Pancreas (tissue), 10 donors: ENCODE measurements at regions not wholly inside any gene's neighbourhood (a gene's known extent, or its start where the extent isn't known, plus 50 kb on each side); places are given as distances from the start of the nearest gene placed in this dataset.

Experiments used
- ATAC-seq, 4 donors: fragments of 200-7000 bp; cut with Tn5 transposase; one replicate each; pipeline versions ENCODE4 v1.8.0 to v1.9.1; 2020; ENCODE audit warnings: mild to moderate bottlenecking in 4 of 4, moderate library complexity in 4 of 4
- DNase-seq, 6 donors: peaks; one replicate each; pipeline ENCODE4 v3.0.0-alpha.2; 2020
- FAIRE-seq: peaks from 2 replicates; lab custom pipeline; 2012; peaks lifted over from hg19 to GRCh38; lab: Jason Lieb, UNC
- H3K27ac ChIP-seq, 4 donors: fragments of 200-600 bp; sonication (generic); 1 replicate in 3 of 4; 2 replicates in 1 of 4; pipeline versions ENCODE4 v1.5.0 to v1.8.0; 2020
- H3K27me3 ChIP-seq, 4 donors: fragments of 200-600 bp; one replicate each; pipeline ENCODE4 v1.8.0; 2021
- H3K36me3 ChIP-seq, 3 donors: fragments of 200-600 bp; sonication (generic) in 1 of 3; one replicate each; pipeline versions ENCODE4 v1.5.0 to v1.8.0; 2020 to 2021
- H3K4me1 ChIP-seq, 3 donors: fragments of 200-600 bp; one replicate each; pipeline ENCODE4 v1.8.0; 2021
- H3K4me3 ChIP-seq, 4 donors: fragments of 200-600 bp; sonication (generic) in 2 of 4; one replicate each; pipeline versions ENCODE4 v1.5.0 to v1.8.0; 2020 to 2021
- H3K9me3 ChIP-seq, 4 donors: fragments of 200-600 bp; one replicate each; pipeline ENCODE4 v1.8.0; 2021
- WGBS, 2 donors: extraction: QIAGEN DNeasy Blood & Tissue Kit; methylation state at CpG; one replicate each; pipeline ENCODE4 v1.1.7; 2013; 5-methylcytosine and 5-hydroxymethylcytosine counted together
- intact Hi-C, 3 donors: fragments of 100-400 bp; cut with DNase I; formaldehyde crosslinking; loops; one replicate each; pipeline versions ENCODE4 v1.11.1 to v1.14.2; 2022
- TF ChIP-seq, protein P1 (sequence below), 4 donors: fragments of 200-600 bp; sonication (generic) in 3 of 4; IDR thresholded peaks; one replicate each; pipeline versions ENCODE4 v1.5.0 to v1.8.0; 2021; ENCODE audit warnings: antibody characterized with exemption in 4 of 4
- donor health status: healthy with polysubstance abuse.
- donor health status: DM: no; HTN: no; CAD: no; lungs with moderate emphysema.
- donor health status: DM: no; HTN: no; CAD: no.
- donor health status: control.
- donor health status: control.
- donor health status: Bipolar disorder and iron deficiency.
- donor health status: DM: yes; HTN: yes; CAD: no.
- donor health status: DM: no; HTN: no; CAD: no.
- donor health status: DM: no; HTN: no; CAD: no.
- donor health status: DM: yes; HTN: yes; CAD: no.

DNA sequence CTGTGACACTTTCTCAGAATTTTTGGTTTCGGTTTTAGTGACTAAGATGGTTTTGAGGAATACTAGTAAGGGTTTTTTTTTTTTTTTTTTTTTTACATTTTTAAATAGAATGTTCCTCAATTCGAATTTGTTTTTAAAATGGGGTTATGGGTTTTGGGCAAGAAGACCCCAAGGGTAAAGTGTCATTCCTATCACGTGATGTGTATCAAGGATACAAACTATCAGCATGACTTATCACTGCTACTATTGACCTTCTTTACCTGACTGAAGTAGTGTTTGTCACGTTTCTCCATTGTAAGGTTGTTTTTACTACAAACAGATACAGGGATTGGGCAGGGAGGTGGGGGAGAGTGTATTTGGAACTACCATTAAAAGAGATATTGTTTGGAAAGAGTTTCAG lies 781.1 kb upstream of the ADGRL4 start:
- WGBS, 2 donors = 61 to 68% methylated on average over 4 of the region's 4 CpGs
- FAIRE-seq = no peak

DNA sequence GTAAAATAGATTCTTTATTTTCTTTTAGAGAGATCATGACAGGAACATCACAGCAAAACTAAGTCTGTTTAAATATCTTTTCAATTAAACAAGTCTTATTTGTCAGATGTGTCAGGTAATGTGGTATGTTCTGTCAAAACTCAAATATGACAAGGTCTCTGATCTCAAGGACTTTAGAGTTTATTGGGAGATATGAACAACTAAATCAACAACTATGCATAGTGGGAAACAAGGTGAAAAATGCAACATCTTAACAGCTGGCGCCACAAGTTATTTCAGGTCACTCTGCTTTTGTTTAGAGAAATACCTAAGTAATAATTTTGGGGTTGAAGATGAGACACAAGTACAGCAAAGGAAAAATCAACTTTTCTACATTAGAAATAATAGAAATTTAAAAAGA lies 779.4 kb upstream of the ADGRL4 start:
- FAIRE-seq (no peak), DNase-seq (no peak), ATAC-seq (peak in 3 of 4 donors; percentile 57 to 79 (median 72))
- Histone ChIP-seq H3K9me3 (no peaks in the 10 kb centered on the region), H3K4me3 (no peak overlapping the region), H3K27ac (no peak overlapping the region), H3K27me3 (no peaks in the 10 kb centered on the region), H3K4me1 (peaks cover 0 to 13% (median 8%) of the 10 kb centered on the region in 3 donors), H3K36me3 (no peaks in the 10 kb centered on the region)
- TF ChIP-seq, protein P1, sequence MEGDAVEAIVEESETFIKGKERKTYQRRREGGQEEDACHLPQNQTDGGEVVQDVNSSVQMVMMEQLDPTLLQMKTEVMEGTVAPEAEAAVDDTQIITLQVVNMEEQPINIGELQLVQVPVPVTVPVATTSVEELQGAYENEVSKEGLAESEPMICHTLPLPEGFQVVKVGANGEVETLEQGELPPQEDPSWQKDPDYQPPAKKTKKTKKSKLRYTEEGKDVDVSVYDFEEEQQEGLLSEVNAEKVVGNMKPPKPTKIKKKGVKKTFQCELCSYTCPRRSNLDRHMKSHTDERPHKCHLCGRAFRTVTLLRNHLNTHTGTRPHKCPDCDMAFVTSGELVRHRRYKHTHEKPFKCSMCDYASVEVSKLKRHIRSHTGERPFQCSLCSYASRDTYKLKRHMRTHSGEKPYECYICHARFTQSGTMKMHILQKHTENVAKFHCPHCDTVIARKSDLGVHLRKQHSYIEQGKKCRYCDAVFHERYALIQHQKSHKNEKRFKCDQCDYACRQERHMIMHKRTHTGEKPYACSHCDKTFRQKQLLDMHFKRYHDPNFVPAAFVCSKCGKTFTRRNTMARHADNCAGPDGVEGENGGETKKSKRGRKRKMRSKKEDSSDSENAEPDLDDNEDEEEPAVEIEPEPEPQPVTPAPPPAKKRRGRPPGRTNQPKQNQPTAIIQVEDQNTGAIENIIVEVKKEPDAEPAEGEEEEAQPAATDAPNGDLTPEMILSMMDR (IDR thresholded peaks at IDR 0.05) = no peak
- intact Hi-C loops = no loop called here
- 31 to 44% methylated on average over 1 of the region's 1 CpG for WGBS, 2 donors

More for the DNA sequence above, 781.1 kb upstream of the ADGRL4 start:
- no peaks in the 10 kb centered on the region for H3K9me3 ChIP-seq
- no peak overlapping the region for H3K27ac ChIP-seq
- H3K36me3 ChIP-seq = no peaks in the 10 kb centered on the region
- intact Hi-C loops = no loop called here
- H3K4me1 ChIP-seq = peaks cover 5 to 13% (median 13%) of the 10 kb centered on the region in 3 donors
- no peak for DNase-seq
- no peak overlapping the region for H3K4me3 ChIP-seq
- no peak for ATAC-seq
- TF ChIP-seq, protein P1 (IDR thresholded peaks at IDR 0.05) = no peak
- H3K27me3 ChIP-seq = no peaks in the 10 kb centered on the region

DNA sequence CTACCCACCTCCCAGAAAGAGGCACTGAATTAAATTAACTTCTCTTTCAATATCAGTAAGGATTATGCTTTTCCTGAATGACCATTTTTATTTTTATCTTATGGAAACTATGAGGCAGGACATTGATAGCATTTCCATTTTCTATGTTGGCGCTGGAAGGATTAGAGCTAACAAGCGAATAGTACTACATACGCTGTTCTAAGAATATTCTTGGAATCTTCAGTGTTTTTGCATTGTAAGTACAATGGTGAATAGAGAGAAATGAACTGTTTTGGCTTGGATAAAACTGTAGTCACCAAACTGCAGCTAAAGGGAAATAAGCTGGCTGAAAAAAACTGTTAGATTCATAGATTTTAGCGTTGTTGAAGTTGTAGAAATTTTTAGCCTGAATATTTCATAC lies 779.0 kb upstream of the ADGRL4 start:
- 41 to 44% methylated on average over 4 of the region's 4 CpGs for WGBS, 2 donors
- H3K4me1 ChIP-seq = peaks cover 0 to 13% (median 8%) of the 10 kb centered on the region in 3 donors
- intact Hi-C loops = no loop called here
- no peak overlapping the region for H3K27ac ChIP-seq
- TF ChIP-seq, protein P1 (IDR thresholded peaks at IDR 0.05) = no peak
- no peaks in the 10 kb centered on the region for H3K27me3 ChIP-seq
- no peak overlapping the region for H3K4me3 ChIP-seq
- H3K9me3 ChIP-seq = no peaks in the 10 kb centered on the region
- ATAC-seq = peak in 3 of 4 donors; percentile 18 to 67 (median 35)
- H3K36me3 ChIP-seq = no peaks in the 10 kb centered on the region
- FAIRE-seq = no peak
- DNase-seq = no peak

DNA sequence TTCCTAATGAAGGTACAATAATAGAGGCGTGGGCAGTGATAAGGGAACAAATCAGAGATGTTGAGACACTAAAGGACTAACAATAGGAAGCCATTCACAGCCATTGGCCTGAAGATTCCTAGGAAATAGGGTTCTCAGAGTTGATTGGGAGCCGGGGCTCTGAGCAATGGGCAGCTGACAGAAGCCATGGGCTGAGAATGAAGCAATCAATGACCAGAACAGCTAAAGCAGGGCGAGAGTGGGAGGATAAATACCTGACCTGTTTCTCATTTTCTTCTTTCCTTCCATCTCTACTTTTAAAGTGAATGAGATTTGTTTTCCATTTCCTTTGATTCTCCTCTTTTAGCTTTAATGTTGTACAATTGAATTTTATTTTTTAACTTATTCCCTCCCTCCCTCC lies 774.7 kb upstream of the ADGRL4 start:
- Histone ChIP-seq H3K36me3 (no peaks in the 10 kb centered on the region), H3K27me3 (no peaks in the 10 kb centered on the region), H3K9me3 (no peaks in the 10 kb centered on the region), H3K27ac (no peak overlapping the region), H3K4me1 (peaks cover 0 to 8% (median 8%) of the 10 kb centered on the region in 3 donors), H3K4me3 (no peak overlapping the region)
- FAIRE-seq (no peak), ATAC-seq (no peak), DNase-seq (no peak)
- WGBS, 2 donors = 88 to 89% methylated on average over 3 of the region's 3 CpGs
- intact Hi-C loops = no loop called here
- TF ChIP-seq, protein P1 (IDR thresholded peaks at IDR 0.05) = no peak

DNA sequence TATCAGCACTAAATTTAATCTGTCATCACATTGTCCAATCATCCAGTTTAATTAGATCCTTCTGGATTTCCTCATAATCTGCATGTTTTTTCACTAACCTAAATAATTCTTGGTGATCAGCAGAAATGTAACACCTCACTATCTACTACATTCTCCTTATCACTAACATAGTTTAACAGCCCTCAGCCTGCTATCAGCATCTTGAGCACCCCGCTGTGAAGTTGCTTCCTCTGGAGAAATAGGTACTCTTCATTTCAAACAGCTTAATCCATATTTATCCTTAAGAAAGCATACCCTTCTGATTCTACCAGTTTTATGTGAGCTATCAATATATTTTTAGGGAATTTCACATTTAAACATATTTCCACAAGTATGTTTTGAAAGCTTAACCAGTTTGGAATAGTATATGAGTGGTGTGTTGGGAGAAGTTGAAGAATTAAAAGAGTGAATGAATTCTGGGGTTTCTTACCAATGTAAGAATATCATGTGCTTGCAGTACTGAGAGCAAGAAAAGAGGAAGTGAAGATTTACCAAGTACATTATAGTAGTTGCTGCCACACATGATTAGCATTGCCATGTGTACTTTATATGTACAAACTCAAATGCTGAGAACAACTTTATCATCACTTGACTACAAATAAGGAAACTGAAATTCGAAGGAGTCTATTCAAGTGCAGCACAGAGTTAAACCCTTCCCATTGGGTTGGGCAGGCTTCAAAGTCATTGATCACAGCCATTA lies 771.1 kb upstream of the ADGRL4 start:
- TF ChIP-seq, protein P1 (IDR thresholded peaks at IDR 0.05) = no peak
- ATAC-seq (no peak), FAIRE-seq (no peak), DNase-seq (no peak)
- 59 to 70% methylated on average over 2 of the region's 2 CpGs for WGBS, 2 donors
- Histone ChIP-seq H3K36me3 (no peaks in the 10 kb centered on the region), H3K27me3 (no peaks in the 10 kb centered on the region), H3K4me1 (no peaks in the 10 kb centered on the region), H3K27ac (no peak overlapping the region), H3K9me3 (no peaks in the 10 kb centered on the region), H3K4me3 (no peak overlapping the region)
- intact Hi-C loops = no loop called here
